Erythroblast (primary cell): ENCODE measurements at regions not wholly inside any gene's neighbourhood (a gene's known extent, or its start where the extent isn't known, plus 50 kb on each side); places are given as distances from the start of the nearest gene placed in this dataset.

ENCODE experiments used
- DNase-seq, 2 experiments: peaks; one replicate each; lab custom pipeline; 2025; lab: John Stamatoyannopoulos, UW
- GATA1 ChIP-seq: IDR thresholded peaks from 2 replicates; pipeline ENCODE4 v1.6.1; 2011; ENCODE audit warnings: low read depth, mild to moderate bottlenecking, control low read depth, low read length, moderate library complexity
- POLR2A ChIP-seq: IDR thresholded peaks from 2 replicates; pipeline ENCODE4 v1.6.1; 2011; ENCODE audit warnings: mild to moderate bottlenecking, low read length

DNA sequence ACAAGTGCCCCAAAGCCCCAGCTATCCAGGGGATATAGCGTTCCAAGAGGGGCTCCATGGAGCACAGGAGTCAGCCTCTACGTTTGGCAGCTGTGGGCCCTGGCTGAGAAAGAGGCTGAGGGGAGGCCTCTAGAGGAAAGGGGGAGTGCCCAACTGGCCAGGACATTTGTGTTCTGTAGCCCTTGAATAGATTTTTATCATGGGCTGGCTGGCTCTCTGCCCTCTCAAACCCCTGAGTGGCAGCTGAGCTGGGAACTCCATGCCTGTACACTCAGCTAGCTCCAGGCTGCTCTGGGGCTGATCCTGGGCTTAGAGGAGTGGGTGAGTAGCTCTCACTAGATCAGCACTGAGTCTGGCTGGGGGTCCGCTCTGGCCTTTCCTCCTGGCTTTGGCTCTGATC lies 285.0 kb downstream of the ZSWIM6 start:
- DNase-seq: peak in 1 of 2 experiments; percentile 10
- TF ChIP-seq GATA1: no peak
- TF ChIP-seq POLR2A: no peak

- no peak for TF ChIP-seq GATA1
- no peak for TF ChIP-seq POLR2A
Observed at GRCh38 chr5:61617995-61618525, 286.0 kb downstream of the ZSWIM6 start.

DNA sequence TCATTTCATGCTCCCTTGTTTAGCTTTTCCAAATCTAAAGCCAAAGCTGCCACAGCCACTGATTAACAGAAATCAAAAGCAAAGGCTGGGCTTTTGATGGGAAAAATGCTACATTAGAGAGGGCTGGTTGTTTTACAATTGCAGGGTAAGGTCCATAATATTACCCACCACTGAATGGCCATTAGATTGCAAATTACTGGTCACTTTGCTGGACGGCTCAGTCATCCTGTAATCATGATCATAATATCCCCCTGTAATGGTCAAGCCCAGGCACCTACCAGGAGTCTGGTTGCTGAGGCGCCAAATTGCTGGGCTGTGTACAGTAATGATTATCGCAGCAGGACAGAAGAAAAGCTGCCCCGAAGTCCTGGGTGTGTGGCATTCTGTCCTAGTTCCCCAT lies 286.5 kb downstream of the ZSWIM6 start:
- TF ChIP-seq POLR2A: no peak
- TF ChIP-seq GATA1: no peak
- no peak for DNase-seq

More at GRCh38 chr5:61617995-61618525, 286.0 kb downstream of the ZSWIM6 start:
- no peak for DNase-seq

- DNase-seq: no peak
- no peak for TF ChIP-seq GATA1
Observed at GRCh38 chr5:61619289-61619688, 287.2 kb downstream of the ZSWIM6 start.

GRCh38 chr5:61619777-61620518 lies 287.9 kb downstream of the ZSWIM6 start:
- no peak for TF ChIP-seq POLR2A
- no peak for TF ChIP-seq GATA1

DNA sequence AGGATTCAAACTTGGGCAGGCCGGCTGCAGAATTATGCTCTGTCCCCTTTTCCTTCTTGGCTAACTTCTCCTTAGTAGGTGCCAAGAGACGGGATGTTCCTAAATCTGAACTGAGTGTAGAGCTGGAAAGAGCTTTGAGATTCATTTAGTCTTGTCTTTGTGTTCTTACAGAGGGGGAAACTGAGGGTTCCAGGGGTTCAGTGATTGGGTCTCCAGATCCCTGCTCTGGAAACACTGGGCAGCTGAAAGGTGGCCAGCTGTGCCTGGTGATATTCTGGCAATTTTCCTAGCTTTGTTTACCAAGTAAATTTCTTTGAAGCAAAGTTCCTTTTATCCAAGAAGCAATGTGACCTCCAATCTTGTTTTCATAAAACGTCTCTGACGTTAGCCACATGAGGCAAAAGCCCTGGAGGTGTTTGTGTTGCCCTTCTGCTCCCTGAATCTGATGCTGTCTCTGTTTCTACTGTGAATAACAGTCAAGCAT lies 288.7 kb downstream of the ZSWIM6 start:
- no peak for DNase-seq
- no peak for TF ChIP-seq GATA1
- TF ChIP-seq POLR2A: no peak

More at GRCh38 chr5:61619777-61620518, 287.9 kb downstream of the ZSWIM6 start:
- DNase-seq: no peak

DNA sequence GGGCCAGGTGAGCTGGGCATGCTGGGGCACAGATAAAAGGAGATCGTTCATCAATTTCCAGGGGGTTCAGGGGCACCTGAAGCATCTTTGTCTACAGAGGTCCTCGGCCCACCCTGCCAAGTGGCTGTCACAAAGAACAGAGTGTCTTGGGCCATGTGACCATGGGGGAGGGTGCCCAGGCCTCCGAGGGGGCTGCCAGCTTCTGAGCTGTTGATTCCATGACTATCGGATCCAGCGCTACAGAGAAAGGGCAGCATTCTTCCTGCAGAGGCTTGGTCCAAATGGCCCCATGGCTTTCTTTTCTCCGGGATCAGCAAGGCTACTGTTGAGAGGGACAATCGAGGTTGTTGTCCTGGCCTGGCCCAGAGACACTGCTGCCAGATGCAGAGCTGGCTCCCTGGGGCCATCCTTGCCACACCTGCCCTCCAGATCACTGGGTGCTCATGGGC lies 289.2 kb downstream of the ZSWIM6 start:
- TF ChIP-seq GATA1 (no peak), POLR2A (no peak)
- no peak for DNase-seq

GRCh38 chr5:61622156-61622555 lies 290.1 kb downstream of the ZSWIM6 start:
- TF ChIP-seq POLR2A: no peak
- TF ChIP-seq GATA1: no peak
- no peak for DNase-seq

GRCh38 chr5:61623401-61624069 lies 291.5 kb downstream of the ZSWIM6 start:
- peak; percentile 10 to 20 for DNase-seq
- TF ChIP-seq POLR2A (no peak), GATA1 (no peak)

GRCh38 chr5:61624553-61625136 lies 292.6 kb downstream of the ZSWIM6 start:
- DNase-seq: no peak
- no peak for TF ChIP-seq POLR2A
- no peak for TF ChIP-seq GATA1

DNA sequence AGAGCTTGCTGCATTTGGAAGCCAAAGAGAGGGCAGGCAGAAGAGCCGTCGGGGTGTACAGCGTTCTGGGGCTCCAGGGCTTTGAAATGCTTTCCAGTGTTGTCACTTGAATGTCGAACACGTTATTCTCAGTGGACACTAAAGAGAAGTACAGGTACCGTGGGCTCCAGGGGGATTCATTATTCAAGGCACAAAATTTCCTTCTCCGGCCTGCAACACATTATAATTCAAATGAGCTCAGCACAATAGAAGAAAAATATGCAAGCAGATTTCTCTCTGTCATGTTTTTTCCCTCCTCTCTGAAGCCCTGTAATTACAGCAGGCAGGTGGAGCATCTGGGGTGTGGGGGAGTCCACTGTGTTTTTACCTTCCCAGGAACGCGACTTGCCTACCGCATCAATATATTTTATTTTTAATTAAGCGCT lies 293.1 kb downstream of the ZSWIM6 start:
- no peak for TF ChIP-seq POLR2A
- no peak for TF ChIP-seq GATA1

GRCh38 chr5:61625681-61626621 lies 293.9 kb downstream of the ZSWIM6 start:
- no peak for TF ChIP-seq GATA1
- TF ChIP-seq POLR2A: peak; percentile 39
- peak; percentile 64 to 72 for DNase-seq

More for the DNA sequence above, 293.1 kb downstream of the ZSWIM6 start:
- no peak for DNase-seq
